ENCODE measurements at regions not wholly inside any gene's neighbourhood (a gene's known extent, or its start where the extent isn't known, plus 50 kb on each side); places are given as distances from the start of the nearest gene placed in this dataset.
"Not testable (repeated sequence)": the region's sequence is repeated elsewhere in the genome, so short reads cannot be mapped to it uniquely, and the experiment has no call there.

GRCh38 chr16:17001471-17001870 lies 469.3 kb downstream of the XYLT1 start:
- no peak for DNase-seq (ENCODE audit: low read depth in 2 of 2)

- no peak for DNase-seq (ENCODE audit: low read depth in 2 of 2)
These were observed 468.2 kb downstream of the XYLT1 start for GRCh38 chr16:17002565-17002964.

GRCh38 chr16:17005963-17006362 lies 464.8 kb downstream of the XYLT1 start:
- DNase-seq (ENCODE audit: low read depth in 2 of 2), result not testable (repeated sequence)

GRCh38 chr16:17011712-17012111 lies 459.0 kb downstream of the XYLT1 start:
- DNase-seq (ENCODE audit: low read depth in 2 of 2), result no peak

- DNase-seq (ENCODE audit: low read depth in 2 of 2), result no peak
These were observed 457.7 kb downstream of the XYLT1 start for GRCh38 chr16:17013038-17013437.

GRCh38 chr16:17014484-17015121 lies 456.2 kb downstream of the XYLT1 start:
- DNase-seq (ENCODE audit: low read depth in 2 of 2), result no peak

- no peak for DNase-seq (ENCODE audit: low read depth in 2 of 2)
These were observed 455.1 kb downstream of the XYLT1 start for GRCh38 chr16:17015702-17016101.

GRCh38 chr16:17017442-17017841 lies 453.3 kb downstream of the XYLT1 start:
- DNase-seq (ENCODE audit: low read depth in 2 of 2), result no peak

GRCh38 chr16:17018585-17018939 lies 452.2 kb downstream of the XYLT1 start:
- DNase-seq (ENCODE audit: low read depth in 2 of 2), result no peak

- no peak for DNase-seq (ENCODE audit: low read depth in 2 of 2)
These were observed 451.4 kb downstream of the XYLT1 start for GRCh38 chr16:17019366-17019765.

- no peak for DNase-seq (ENCODE audit: low read depth in 2 of 2)
These were observed 447.2 kb downstream of the XYLT1 start for GRCh38 chr16:17023606-17024005.

GRCh38 chr16:17024514-17024913 lies 446.2 kb downstream of the XYLT1 start:
- DNase-seq (ENCODE audit: low read depth in 2 of 2), result no peak

- DNase-seq (ENCODE audit: low read depth in 2 of 2), result no peak
These were observed 444.0 kb downstream of the XYLT1 start for GRCh38 chr16:17026600-17027242.

- no peak for DNase-seq (ENCODE audit: low read depth in 2 of 2)
These were observed 443.2 kb downstream of the XYLT1 start for GRCh38 chr16:17027488-17028129.

GRCh38 chr16:17029602-17030350 lies 441.0 kb downstream of the XYLT1 start:
- DNase-seq (ENCODE audit: low read depth in 2 of 2), result no peak

- no peak for DNase-seq (ENCODE audit: low read depth in 2 of 2)
These were observed 439.1 kb downstream of the XYLT1 start for GRCh38 chr16:17031484-17032268.

- no peak for DNase-seq (ENCODE audit: low read depth in 2 of 2)
These were observed 438.4 kb downstream of the XYLT1 start for GRCh38 chr16:17032332-17032731.

- DNase-seq (ENCODE audit: low read depth in 2 of 2), result no peak
These were observed 436.1 kb downstream of the XYLT1 start for GRCh38 chr16:17034477-17035252.

- DNase-seq (ENCODE audit: low read depth in 2 of 2), result no peak
These were observed 433.3 kb downstream of the XYLT1 start for GRCh38 chr16:17037499-17037898.

- no peak for DNase-seq (ENCODE audit: low read depth in 2 of 2)
These were observed 432.3 kb downstream of the XYLT1 start for GRCh38 chr16:17038415-17038814.

- not testable (repeated sequence) for DNase-seq (ENCODE audit: low read depth in 2 of 2)
These were observed 421.7 kb downstream of the XYLT1 start for GRCh38 chr16:17049109-17049508.

Measured in fibroblast of skin of left quadriceps (primary cell).